Posterior cingulate gyrus (tissue), 11 donors: ENCODE measurements at regions not wholly inside any gene's neighbourhood (a gene's known extent, or its start where the extent isn't known, plus 50 kb on each side); places are given as distances from the start of the nearest gene placed in this dataset.
A peak's percentile ranks its signal among the peaks of the same experiment; 100 is the strongest.

ENCODE experiments used
- DNase-seq, 10 donors: peaks; one replicate each; pipeline versions ENCODE4 v3.0.0 to v3.0.0-alpha.2; 2020 to 2021; ENCODE audit warnings: mixed read lengths in 3 of 10
- intact Hi-C: fragments of 100-400 bp; cut with DNase I; formaldehyde crosslinking; loops from one replicate; pipeline ENCODE4 v1.15.1; 2023

- intact Hi-C loops, result no loop called here
- peak in 1 of 10 donors; percentile 10 for DNase-seq
Measured at GRCh38 chr2:20557226-20557625, 93.7 kb downstream of the HS1BP3 start.

- peak in 1 of 10 donors; percentile 24 for DNase-seq
- intact Hi-C loops, result no loop called here
Measured at GRCh38 chr2:20557635-20558034, 93.3 kb downstream of the HS1BP3 start.

GRCh38 chr2:20558391-20559150 is 92.3 kb downstream of the HS1BP3 start:
- intact Hi-C loops, result no loop called here
- DNase-seq, result peak in 1 of 10 donors; percentile 58

- intact Hi-C loops, result no loop called here
- peak in 1 of 10 donors; percentile 8 for DNase-seq
Measured at GRCh38 chr2:20559277-20559676, 91.6 kb downstream of the HS1BP3 start.

GRCh38 chr2:20560011-20560410 is 90.9 kb downstream of the HS1BP3 start:
- peak in 1 of 10 donors; percentile 58 for DNase-seq
- intact Hi-C loops, result no loop called here

GRCh38 chr2:20560891-20561636 is 89.8 kb downstream of the HS1BP3 start:
- peak in 1 of 10 donors; percentile 22 for DNase-seq
- intact Hi-C loops, result no loop called here

GRCh38 chr2:20561637-20562454 is 89.1 kb downstream of the HS1BP3 start:
- intact Hi-C loops, result no loop called here
- peak in 1 of 10 donors; percentile 5 for DNase-seq

GRCh38 chr2:20562540-20563225 is 88.2 kb downstream of the HS1BP3 start:
- peak in 1 of 10 donors; percentile 44 for DNase-seq
- intact Hi-C loops, result no loop called here

- DNase-seq, result peak in 1 of 10 donors; percentile 54
- intact Hi-C loops, result no loop called here
Measured at GRCh38 chr2:20563251-20563650, 87.6 kb downstream of the HS1BP3 start.

- peak in 1 of 10 donors; percentile 21 for DNase-seq
Measured at GRCh38 chr2:20563833-20564232, 87.1 kb downstream of the HS1BP3 start.

GRCh38 chr2:20565101-20565622 is 85.7 kb downstream of the HS1BP3 start:
- DNase-seq, result peak in 1 of 10 donors; percentile 59
- intact Hi-C loops, result no loop called here

More at GRCh38 chr2:20563833-20564232, 87.1 kb downstream of the HS1BP3 start:
- intact Hi-C loops, result no loop called here

GRCh38 chr2:20565623-20566236 is 85.2 kb downstream of the HS1BP3 start:
- intact Hi-C loops, result no loop called here
- DNase-seq, result peak in 2 of 10 donors; percentile 10 to 35

GRCh38 chr2:20566331-20566730 is 84.6 kb downstream of the HS1BP3 start:
- intact Hi-C loops, result no loop called here
- DNase-seq, result peak in 2 of 10 donors; percentile 23 to 51

- intact Hi-C loops, result no loop called here
- peak in 2 of 10 donors; percentile 48 to 59 for DNase-seq
Measured at GRCh38 chr2:20567159-20567925, 83.6 kb downstream of the HS1BP3 start.
